ENCODE measurements at regions not wholly inside any gene's neighbourhood (a gene's known extent, or its start where the extent isn't known, plus 50 kb on each side); places are given as distances from the start of the nearest gene placed in this dataset.
"Not testable (repeated sequence)": the region's sequence is repeated elsewhere in the genome, so short reads cannot be mapped to it uniquely, and the experiment has no call there.

DNA sequence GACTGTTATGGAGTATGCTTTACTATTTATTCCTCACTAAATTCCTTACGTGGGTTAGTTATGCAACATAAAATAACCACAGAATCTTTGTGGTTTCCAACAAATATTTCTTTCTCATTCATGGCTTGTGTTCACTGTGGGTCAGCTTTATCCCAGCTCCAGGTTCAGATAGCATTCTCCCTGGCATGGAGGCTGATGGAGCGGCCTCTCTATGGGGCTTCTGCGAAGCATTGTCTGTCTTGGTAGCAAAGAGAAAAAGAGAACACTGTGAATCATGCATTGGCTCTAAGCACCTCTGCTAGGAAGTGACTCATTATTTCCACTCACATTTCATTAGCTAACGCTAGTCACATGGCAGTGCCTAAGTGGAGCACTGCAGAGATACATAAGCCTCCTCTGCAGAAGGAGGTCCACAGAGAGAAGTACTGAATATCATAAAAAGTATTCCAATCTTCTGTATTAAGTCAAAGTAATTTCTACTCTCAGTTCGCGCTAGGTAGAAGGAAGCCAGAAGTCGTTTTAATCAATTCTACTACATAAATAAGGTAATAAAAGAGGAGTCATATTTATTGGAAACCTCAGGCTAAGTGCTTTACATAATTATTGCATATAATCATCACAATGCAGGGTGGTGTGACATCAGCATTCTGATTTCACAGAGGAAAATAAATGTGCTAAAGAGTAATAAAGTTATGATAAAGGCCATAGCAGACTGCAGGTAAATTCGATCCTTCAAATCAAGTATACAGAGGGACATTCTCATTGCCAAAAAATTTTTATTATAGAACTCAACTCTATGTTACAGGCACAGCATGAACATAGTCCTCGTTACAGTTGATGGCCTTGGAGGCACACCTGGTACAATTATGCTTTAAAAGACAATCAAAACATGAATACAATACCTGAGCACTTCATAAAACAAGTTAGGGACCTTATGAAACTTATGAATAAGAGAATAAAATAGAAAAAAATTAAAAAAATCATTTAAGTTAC lies 531.1 kb downstream of the CETN3 start:
- DNase-seq (ENCODE audit: low read depth in 4 of 4, low spot score in 3 of 4) = no peak

DNA sequence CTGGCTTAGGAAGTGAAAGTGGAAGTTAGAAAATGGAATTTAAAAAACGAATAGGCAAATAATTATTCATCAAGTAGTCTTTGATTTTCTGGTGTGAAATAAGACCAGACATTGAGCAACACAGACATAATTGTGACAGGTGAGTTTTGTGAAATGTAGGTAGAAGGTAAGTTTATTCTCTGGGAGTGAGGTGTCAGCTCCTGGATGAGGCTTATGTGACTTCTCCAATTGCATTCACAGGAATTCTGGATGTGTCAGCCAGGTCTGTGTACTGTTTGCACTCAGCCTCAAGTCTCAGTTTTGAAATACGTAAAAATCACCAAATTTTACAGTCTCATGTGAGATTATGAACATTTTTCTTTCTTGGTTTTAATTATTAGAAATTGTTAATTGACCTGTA lies 537.6 kb downstream of the CETN3 start:
- no peak for DNase-seq (ENCODE audit: low read depth in 4 of 4, low spot score in 3 of 4)

DNA sequence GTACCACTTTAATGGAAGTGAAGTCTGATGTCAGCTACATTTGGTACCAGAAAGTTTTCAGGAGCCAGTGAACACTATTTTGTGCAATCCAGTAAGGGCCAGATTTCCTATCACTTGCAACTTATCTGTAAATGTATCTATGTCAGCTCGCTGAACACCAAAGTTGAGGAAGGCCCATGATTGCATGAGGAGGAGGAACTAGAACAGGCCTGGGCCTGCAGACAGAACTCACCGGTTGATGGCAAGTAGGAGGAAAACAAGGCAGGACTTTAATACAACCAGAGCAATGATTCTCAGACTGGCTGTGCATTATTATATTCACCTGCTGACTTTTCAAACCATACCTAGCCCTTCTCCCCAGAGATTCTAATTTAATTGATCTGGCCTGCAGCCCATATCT lies 540.2 kb downstream of the CETN3 start:
- DNase-seq (ENCODE audit: low read depth in 4 of 4, low spot score in 3 of 4) = no peak

DNA sequence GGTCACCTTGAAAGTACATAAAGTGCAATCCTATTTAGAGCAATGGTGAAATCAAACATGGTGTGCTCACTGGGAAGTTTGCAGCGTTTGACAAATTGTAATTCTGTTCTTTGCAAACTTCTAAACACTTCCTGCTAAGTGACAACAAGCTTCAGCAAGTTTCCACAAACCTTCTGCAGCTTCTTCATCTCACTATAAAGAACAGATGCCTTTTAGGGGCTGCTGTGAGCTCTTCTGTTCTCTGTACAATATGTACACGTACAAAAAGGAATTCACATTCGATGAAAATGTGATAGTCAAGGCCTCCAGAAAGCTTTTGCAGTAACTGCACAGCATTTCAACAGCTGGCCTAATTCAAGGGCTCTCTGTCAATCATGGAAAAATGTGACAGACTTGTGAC lies 543.1 kb downstream of the CETN3 start:
- DNase-seq (ENCODE audit: low read depth in 4 of 4, low spot score in 3 of 4) = no peak

DNA sequence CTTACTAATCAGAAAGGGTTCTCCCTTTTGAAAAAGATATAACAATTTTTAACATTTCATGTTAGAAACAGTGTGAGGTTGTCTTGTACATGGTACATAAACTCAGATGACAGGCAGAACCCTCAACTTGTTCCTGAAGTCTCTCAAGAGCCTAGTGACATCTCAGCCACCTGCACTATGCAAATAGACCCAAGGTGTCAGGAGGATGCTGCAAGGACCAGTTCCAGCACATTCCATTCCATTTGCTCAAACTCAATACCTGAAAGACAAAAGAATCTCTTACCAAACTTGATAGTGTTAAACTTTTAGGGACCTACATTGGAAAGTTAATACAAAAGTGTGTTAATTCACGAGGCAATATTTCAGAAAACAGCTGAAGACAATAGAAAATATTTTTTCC lies 544.6 kb downstream of the CETN3 start:
- DNase-seq (ENCODE audit: low read depth in 4 of 4, low spot score in 3 of 4) = no peak

DNA sequence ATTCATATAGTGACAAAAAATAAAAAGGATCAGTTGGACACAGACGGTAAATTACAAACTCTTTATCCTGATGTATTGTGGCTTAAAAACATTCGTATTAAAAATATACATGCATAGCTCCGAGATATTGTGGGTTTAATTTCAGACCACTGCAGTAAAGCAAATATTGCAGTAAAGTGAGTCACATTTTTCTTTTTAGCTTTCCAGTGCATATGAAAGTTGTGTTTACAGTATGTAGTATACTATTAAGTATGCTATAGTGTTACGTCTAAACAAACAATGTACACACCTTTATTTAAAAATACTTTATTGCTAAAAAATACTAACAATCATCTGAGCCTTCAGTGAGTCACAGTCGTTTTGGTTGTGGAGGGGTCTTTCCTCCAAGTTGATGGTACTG lies 551.8 kb downstream of the CETN3 start:
- no peak for DNase-seq (ENCODE audit: low read depth in 4 of 4, low spot score in 3 of 4)

DNA sequence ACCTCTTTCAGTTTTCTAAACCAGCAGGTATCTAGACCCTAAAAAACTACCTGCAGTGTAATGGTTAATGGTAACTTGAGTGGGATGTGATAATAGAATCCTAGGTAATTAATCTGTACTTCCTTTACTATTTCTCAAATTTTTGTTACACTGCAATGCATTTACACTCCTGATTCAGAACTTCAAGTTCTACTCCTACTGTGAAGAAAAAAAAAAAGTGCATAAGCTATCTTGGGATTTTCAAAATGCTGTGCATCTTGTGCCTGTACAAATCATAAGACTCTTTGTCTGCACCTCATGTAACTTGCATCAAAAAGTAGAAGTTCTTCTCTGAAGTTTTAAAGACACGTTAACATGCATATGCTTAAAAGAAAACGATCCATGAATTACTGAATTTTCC lies 554.1 kb downstream of the CETN3 start:
- no peak for DNase-seq (ENCODE audit: low read depth in 4 of 4, low spot score in 3 of 4)

DNA sequence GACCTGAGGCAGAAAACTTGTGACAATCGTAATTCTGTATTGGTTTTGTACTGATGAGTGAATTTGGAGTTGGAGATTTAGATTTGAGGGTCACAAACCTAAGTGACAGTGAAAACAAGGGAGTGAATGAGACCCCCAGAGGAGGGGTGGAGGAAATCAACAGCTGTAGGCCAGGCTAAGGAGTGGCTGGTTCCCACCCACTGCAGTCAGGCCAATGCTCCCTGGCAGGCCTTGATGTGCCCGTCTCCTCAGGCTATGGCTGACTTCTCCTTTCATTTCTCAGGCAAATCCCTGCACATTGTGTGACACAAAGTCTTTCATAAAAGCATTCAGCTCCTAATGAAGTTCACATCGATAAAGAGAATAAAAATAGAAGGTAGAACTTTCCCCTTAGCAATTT lies 557.6 kb downstream of the CETN3 start:
- no peak for DNase-seq (ENCODE audit: low read depth in 4 of 4, low spot score in 3 of 4)

DNA sequence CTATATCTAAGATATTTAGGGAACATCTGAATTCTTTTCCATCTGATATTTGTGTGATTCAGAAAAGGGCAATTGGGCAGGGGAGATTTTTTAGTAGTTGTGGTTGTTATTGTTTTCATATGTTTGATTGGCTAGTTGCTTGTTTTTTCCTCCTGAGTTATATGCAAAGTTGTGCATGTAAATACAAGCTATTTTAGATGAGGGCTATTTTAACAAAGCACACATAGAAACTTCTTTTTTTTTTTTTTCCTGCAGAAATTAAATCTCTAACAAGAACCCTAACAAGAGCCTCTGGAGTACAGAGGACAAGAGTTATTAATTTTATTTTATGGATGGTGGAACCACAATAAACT lies 559.1 kb downstream of the CETN3 start:
- DNase-seq (ENCODE audit: low read depth in 4 of 4, low spot score in 3 of 4) = no peak

DNA sequence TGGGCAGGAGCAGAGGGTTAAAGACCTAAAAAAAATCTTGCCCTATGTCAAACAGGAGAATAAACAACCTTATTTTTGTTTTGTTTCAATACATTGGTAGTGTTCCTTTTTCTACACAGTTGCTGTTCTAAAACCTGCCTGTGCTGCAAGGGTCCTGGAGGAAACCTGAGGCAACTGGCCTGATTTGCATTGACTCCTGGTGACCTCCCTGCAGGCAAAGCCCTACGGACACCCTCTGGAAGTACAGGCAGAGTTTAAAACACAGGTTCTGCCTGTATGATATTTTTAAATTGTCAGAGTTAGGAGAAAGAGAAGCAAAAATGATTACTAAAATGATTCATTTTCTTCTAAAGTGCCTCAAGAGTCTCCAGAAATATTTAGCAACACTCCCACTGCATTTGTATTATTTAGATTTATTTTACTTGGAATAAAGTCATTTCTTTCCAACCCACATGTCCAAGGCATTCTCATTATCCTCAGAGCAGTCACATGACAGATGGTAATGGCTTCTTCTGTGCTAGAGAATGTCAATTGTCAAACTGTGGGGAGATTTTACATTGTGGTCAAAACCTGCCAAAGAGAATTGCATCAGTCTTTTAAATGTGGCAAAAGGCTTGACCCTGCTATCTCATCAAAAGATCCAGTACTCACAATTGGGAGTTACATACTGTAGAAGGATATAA lies 559.6 kb downstream of the CETN3 start:
- no peak for DNase-seq (ENCODE audit: low read depth in 4 of 4, low spot score in 3 of 4)

DNA sequence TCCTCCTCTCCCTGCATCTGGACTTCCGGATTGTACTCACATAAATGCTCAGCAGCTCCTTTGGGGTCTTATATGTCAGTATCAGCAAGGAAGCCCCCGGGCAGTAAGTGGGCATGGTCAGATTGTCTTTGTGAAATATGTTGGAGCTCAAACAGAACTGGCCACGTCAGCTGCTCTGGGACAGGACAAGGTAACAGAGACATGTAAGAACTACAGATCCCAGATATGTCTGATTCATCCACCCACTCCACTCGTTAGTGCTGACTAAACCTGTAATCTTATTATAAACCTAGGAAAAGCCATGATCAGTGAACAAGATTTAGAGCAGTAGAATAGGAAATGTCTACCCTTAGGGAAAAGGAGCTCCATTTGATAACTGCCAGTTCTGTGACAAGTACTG lies 561.8 kb downstream of the CETN3 start:
- no peak for DNase-seq (ENCODE audit: low read depth in 4 of 4, low spot score in 3 of 4)

DNA sequence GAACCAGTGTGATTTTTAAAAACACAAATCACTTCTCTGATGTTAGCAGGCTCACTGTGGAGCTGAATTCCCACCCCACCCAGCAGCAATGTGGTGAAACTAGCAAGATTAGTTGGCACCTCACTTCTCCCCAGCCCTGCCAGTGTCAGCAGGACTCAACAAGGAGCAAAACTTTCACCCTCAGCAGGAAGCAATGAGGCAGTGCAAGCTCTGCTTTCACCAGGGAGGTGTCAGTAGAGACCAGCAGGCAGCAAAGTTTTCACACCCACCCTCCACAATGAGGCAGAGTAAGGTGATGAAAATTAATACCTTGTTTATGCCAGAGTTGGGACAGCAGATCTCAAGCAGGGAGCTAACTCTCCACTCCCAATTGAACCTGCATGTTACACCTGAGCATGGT lies 565.0 kb downstream of the CETN3 start:
- no peak for DNase-seq (ENCODE audit: low read depth in 4 of 4, low spot score in 3 of 4)

DNA sequence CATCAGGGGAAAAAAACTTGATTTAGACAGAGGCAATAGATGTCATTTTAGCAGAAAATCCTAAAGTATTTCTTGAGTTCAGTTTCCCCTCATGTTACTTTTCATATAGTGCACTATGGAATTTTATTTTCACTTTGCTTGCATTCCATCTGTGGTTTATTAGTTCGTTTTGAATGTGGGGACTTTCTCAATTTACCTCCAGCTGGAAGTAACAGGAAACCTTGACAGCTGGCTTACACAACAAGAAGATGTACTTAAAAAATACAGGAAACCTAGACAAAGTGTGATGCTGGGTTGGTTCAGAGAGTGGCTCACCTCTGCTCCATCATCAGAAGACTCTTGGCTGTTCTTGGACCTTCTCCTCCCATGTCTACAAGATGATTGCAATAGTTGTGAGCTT lies 567.0 kb downstream of the CETN3 start:
- DNase-seq (ENCODE audit: low read depth in 4 of 4, low spot score in 3 of 4) = no peak

DNA sequence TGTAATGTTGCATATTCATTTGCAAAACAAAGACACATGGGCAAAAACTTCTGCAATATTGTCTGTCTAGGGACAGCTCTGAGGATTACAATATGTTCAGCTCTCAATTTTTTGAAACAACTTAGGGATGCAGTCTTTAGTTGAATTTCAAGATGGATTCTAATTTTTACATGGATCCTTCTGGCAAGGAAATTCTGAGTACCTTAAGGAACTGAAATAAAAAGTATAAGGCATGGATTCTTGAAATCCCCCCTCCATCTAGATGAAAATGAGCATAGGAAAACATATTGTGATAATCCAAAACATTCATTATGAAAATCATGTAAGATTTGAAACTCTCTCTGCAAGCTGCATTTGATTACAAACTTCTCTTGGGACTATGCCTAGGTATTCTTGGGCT lies 568.6 kb downstream of the CETN3 start:
- DNase-seq (ENCODE audit: low read depth in 4 of 4, low spot score in 3 of 4) = no peak

DNA sequence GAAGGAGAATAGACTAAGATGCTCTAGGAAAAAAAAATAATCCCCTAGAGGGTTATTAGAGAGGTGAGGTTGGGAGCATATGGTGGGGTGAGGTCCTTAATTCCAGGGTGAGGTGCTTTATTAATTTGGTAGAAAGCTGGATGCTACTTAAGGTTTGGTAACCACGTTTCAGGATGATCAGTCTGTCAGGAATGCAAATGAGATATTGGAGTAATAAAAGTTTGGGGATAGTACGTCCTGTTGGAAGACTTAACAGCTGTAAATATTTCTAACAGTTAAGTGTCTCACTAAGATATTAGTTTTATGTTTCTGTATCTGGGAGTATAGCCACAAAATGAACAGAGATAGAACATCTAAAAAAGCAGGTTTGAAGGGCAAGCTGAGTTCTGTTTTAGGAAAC lies 578.9 kb downstream of the CETN3 start:
- no peak for DNase-seq (ENCODE audit: low read depth in 4 of 4, low spot score in 3 of 4)

DNA sequence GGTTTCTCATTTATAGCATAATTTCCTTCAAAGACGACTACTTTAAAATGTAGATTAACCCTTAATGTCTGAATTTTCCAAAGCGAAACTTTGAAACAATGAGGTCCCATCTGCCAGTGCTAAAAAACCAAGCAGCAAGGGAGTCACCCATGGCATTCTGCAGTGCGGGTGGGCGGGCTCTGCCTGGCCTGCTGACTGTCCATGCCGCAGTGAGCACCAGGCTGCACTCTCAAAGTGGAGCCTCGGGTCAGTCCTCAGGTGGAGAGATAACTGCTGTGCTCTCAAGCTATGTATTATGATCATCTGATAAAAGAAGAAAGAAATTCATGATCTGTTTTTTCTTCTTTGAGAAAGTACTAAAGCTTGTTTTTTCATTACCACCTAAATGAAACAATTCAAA lies 581.6 kb downstream of the CETN3 start:
- no peak for DNase-seq (ENCODE audit: low read depth in 4 of 4, low spot score in 3 of 4)

DNA sequence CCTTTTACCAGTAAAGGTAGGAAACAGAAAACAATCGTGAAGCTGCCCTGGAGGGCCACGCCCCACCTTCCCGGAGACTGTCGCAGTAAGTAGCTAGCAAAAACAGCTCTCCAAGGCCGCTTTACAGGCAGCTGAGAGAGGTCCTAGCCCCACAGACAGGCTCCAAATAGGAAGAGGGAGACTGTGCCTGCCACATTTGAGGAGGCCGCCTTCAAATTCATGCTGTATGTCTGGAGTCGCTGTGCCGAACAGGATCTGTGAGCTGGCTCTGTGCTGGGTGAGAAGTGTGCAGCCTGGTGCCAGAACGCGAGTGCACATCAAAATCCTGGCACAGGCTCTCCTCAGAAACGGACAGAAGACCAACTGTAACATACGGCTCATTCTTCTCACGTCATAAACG lies 582.2 kb downstream of the CETN3 start:
- no peak for DNase-seq (ENCODE audit: low read depth in 4 of 4, low spot score in 3 of 4)

DNA sequence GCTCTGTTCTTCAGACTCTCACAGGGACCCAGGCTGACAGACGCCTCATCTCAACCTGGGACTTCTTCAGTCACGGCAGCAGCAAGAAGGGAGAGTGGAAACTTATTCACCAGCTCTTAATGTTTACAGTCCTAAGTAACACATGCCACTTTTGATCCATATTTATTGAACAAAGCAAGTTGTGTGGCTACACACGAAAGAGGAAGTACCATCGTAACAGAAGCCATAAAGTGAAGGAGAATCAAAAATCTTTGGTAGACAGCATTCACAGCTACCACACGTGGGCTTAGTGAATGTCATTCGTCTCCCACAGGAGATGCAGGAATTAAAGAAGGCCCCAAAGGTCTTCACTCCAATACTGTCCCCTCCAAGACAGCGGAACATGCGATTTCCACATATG lies 582.6 kb downstream of the CETN3 start:
- no peak for DNase-seq (ENCODE audit: low read depth in 4 of 4, low spot score in 3 of 4)

DNA sequence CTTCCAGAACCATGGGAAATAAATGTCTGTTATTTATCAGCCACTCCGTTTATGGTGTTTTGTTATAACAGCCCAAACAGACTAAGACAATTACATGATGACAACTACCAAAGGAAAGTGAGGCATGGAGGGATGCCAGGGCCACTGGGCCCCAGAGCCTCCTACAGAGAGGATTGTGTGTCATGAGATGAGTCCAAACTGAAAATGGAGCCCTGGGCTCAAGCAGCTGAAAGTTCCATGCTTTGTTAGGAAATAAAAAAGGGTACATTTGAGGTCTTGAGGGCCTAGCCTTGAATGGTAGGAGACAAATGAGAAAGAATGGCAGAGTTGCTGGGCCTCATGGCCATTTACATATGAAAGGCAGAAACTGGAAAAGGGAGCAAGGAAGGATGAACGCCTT lies 586.5 kb downstream of the CETN3 start:
- DNase-seq (ENCODE audit: low read depth in 4 of 4, low spot score in 3 of 4) = no peak

DNA sequence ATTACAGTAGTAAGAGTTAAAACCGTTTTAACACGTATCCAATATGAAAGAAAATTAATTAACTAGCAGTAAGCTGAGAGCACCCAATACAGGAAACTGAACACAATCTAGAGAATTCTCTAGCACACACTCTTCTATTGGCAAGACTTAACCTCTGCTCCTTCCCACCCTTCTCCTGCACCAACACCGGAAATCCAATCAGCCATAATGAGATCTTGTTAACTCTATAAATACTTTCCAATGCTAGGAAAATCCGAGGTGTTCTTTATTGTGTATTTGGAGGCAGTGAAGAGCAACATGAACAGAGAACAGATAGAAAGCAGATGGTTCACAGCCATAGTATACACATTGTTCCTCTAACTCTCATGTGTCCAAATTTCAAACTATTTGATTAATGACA lies 591.7 kb downstream of the CETN3 start:
- DNase-seq (ENCODE audit: low read depth in 4 of 4, low spot score in 3 of 4) = no peak

DNA sequence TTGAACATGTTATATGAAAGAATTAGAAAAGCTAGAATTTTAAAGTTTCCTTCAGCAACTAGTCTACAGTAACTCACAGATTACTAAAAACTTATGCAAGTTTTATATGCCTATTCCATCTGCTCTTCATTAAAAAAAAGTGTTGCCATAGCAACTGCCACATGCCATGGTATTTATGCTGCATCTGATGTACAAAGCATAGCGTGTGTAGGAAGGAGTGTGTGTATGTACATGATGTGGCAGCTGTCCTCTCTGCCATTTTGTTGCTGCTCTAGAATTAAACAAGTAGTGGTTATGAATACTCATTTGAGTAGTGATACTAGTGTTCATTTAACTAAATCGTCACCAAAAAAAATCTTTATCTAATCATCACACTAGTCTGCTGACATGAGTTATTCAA lies 593.5 kb downstream of the CETN3 start:
- no peak for DNase-seq (ENCODE audit: low read depth in 4 of 4, low spot score in 3 of 4)

DNA sequence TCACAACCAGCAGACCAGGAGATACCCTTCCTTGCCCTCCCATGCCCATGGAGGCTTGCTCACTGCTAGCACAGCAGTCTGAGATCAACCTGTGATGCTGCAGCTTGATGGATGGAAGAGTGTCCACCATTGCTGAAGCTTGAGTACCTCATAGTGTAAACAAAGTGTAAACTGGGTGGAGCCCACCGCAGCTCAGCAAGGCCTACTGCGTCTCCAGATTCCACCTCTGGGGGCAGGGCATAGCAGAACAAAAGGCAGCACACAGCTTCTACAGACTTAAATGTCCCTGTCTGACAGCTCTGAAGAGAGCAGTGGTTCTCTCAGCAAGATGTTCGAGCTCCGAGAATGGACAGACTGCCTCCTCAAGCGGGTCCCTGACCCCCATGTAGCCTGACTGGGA lies 608.8 kb downstream of the CETN3 start:
- not testable (repeated sequence) for DNase-seq (ENCODE audit: low read depth in 4 of 4, low spot score in 3 of 4)
